Nephron progenitor cell (in vitro differentiated cells): ENCODE measurements at regions not wholly inside any gene's neighbourhood (a gene's known extent, or its start where the extent isn't known, plus 50 kb on each side); places are given as distances from the start of the nearest gene placed in this dataset.

ENCODE experiments used
- DNase-seq: peaks from one replicate; pipeline ENCODE4 v3.0.0; 2021
- H3K27ac Mint-ChIP-seq: 2 replicates; pipeline ENCODE4 v1.8.0; 2021; ENCODE audit warnings: mild to moderate bottlenecking, moderate library complexity, mixed read lengths
- H3K27me3 Mint-ChIP-seq: 2 replicates; pipeline ENCODE4 v1.8.0; 2021; ENCODE audit warnings: mild to moderate bottlenecking, low read depth, mixed read lengths; ENCODE audit not compliant: poor library complexity
- H3K36me3 Mint-ChIP-seq: 2 replicates; pipeline ENCODE4 v1.8.0; 2021; ENCODE audit warnings: low read depth, mixed read lengths
- H3K4me1 Mint-ChIP-seq: 2 replicates; pipeline ENCODE4 v1.8.0; 2021; ENCODE audit warnings: mixed read lengths
- H3K4me3 Mint-ChIP-seq: 2 replicates; pipeline ENCODE4 v1.8.0; 2021; ENCODE audit warnings: mild to moderate bottlenecking, moderate library complexity, mixed read lengths
- H3K9me3 Mint-ChIP-seq: 2 replicates; pipeline ENCODE4 v1.8.0; 2021; ENCODE audit warnings: mild to moderate bottlenecking, moderate library complexity, mixed read lengths
- CTCF ChIP-seq: fragments of 200-600 bp; sonication (generic); IDR thresholded peaks from 2 replicates; pipeline ENCODE4 v1.5.0; 2021; ENCODE audit warnings: antibody characterized with exemption

DNA sequence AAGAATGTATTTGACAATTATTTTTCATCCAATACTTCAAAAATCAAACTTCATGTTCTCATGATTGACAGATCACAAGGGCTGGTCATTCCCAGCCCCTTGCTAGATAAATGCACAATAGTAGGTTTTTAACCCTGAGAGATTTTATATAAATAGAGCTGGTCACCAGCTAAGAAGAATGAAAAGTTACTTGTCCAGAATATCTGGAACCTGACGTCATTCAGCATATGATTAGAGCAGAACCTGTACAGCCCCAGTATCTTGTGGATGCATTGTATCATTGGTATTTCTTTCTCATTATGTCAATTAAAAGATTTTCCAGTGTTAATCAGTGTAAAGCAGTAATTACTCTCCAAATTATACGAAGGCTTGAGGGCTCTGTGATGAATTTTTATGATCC, 202.8 kb upstream of the RND3 start:
- Mint-ChIP-seq H3K4me3 (no peak overlapping the region), H3K36me3 (no peaks in the 10 kb centered on the region), H3K4me1 (no peaks in the 10 kb centered on the region), H3K27ac (no peak overlapping the region), H3K27me3 (no peaks in the 10 kb centered on the region), H3K9me3 (no peaks in the 10 kb centered on the region)
- TF ChIP-seq CTCF: no peak
- DNase-seq: no peak

GRCh38 chr2:150689590-150689989, 202.1 kb upstream of the RND3 start:
- H3K27ac Mint-ChIP-seq: no peak overlapping the region
- no peaks in the 10 kb centered on the region for H3K9me3 Mint-ChIP-seq
- no peak for DNase-seq
- H3K36me3 Mint-ChIP-seq: no peaks in the 10 kb centered on the region
- H3K4me1 Mint-ChIP-seq: no peaks in the 10 kb centered on the region
- no peak for TF ChIP-seq CTCF
- no peaks in the 10 kb centered on the region for H3K27me3 Mint-ChIP-seq
- H3K4me3 Mint-ChIP-seq: no peak overlapping the region

GRCh38 chr2:150688016-150688415, 200.5 kb upstream of the RND3 start:
- Mint-ChIP-seq H3K27me3 (no peaks in the 10 kb centered on the region), H3K36me3 (no peaks in the 10 kb centered on the region), H3K27ac (no peak overlapping the region), H3K9me3 (no peaks in the 10 kb centered on the region), H3K4me3 (no peak overlapping the region), H3K4me1 (no peaks in the 10 kb centered on the region)
- no peak for TF ChIP-seq CTCF
- DNase-seq: no peak

GRCh38 chr2:150686391-150686790, 198.9 kb upstream of the RND3 start:
- Mint-ChIP-seq H3K4me1 (no peaks in the 10 kb centered on the region), H3K27me3 (no peaks in the 10 kb centered on the region), H3K9me3 (no peaks in the 10 kb centered on the region), H3K27ac (no peak overlapping the region), H3K36me3 (no peaks in the 10 kb centered on the region), H3K4me3 (no peak overlapping the region)
- no peak for TF ChIP-seq CTCF
- no peak for DNase-seq

DNA sequence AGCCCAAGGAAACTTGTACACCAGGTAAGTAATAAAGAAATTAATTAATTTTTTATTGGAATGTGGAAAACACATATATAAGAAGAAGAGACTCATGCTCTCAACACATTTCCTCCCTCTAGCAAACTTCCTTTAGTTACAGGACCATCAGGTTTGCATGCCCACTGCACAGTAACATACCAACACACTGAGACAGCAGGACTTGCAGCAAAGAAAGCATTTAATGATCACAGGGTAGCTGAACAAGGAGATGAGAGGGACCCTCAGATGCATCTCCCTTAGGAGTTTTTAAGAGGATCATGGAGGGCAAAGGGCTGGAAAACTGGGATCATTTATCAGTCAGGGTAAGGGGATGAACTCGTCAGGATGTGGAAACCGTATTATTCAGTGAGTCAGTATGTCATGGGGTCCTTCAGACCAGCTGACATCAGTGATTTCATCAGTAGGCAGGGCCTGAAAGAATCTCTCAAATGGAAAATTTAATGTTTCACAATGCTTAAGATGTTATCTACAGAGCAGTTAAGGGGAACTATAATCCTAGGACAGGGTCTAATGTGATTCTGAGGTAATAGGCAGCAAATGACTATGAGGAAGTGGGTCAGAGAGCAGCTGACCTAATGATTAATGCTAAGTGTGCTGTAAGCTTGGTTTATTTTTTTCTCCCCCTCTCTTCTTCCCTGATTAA, 193.8 kb upstream of the RND3 start:
- Mint-ChIP-seq H3K9me3 (peaks cover 5% of the 10 kb centered on the region), H3K27ac (no peak overlapping the region), H3K36me3 (no peaks in the 10 kb centered on the region), H3K27me3 (no peaks in the 10 kb centered on the region), H3K4me3 (no peak overlapping the region), H3K4me1 (no peaks in the 10 kb centered on the region)
- no peak for DNase-seq
- no peak for TF ChIP-seq CTCF

- no peaks in the 10 kb centered on the region for H3K36me3 Mint-ChIP-seq
- peaks cover 5% of the 10 kb centered on the region for H3K9me3 Mint-ChIP-seq
- H3K27ac Mint-ChIP-seq: no peak overlapping the region
- H3K27me3 Mint-ChIP-seq: no peaks in the 10 kb centered on the region
- no peak for TF ChIP-seq CTCF
- H3K4me3 Mint-ChIP-seq: no peak overlapping the region
- DNase-seq: no peak
- H3K4me1 Mint-ChIP-seq: no peaks in the 10 kb centered on the region
These were observed 192.1 kb upstream of the RND3 start for GRCh38 chr2:150679456-150680120.
